ENCODE measurements at regions not wholly inside any gene's neighbourhood (a gene's known extent, or its start where the extent isn't known, plus 50 kb on each side); places are given as distances from the start of the nearest gene placed in this dataset.
"Not testable (repeated sequence)": the region's sequence is repeated elsewhere in the genome, so short reads cannot be mapped to it uniquely, and the experiment has no call there.

- no peak for TF ChIP-seq CTCF (IDR thresholded peaks at IDR 0.05)
- Mint-ChIP-seq H3K9me3 (peaks cover 20% of the 10 kb centered on the region), H3K4me1 (no peaks in the 10 kb centered on the region), H3K4me3 (no peak overlapping the region), H3K36me3 (ENCODE audit: low read depth) (no peaks in the 10 kb centered on the region), H3K27ac (no peak overlapping the region), H3K27me3 (ENCODE audit: low read depth, poor library complexity) (peaks cover 4% of the 10 kb centered on the region)
- DNase-seq = no peak
Observed at GRCh38 chr3:105979961-105980360, 111.1 kb upstream of the CBLB start.

GRCh38 chr3:105982207-105982606 is 113.4 kb upstream of the CBLB start:
- Mint-ChIP-seq H3K4me3 (no peak overlapping the region), H3K27ac (no peak overlapping the region), H3K9me3 (peaks cover 21% of the 10 kb centered on the region), H3K4me1 (no peaks in the 10 kb centered on the region), H3K27me3 (ENCODE audit: low read depth, poor library complexity) (peaks cover 4% of the 10 kb centered on the region), H3K36me3 (ENCODE audit: low read depth) (no peaks in the 10 kb centered on the region)
- no peak for TF ChIP-seq CTCF (IDR thresholded peaks at IDR 0.05)
- DNase-seq = no peak

GRCh38 chr3:105984837-105985236 is 116.0 kb upstream of the CBLB start:
- Mint-ChIP-seq H3K36me3 (ENCODE audit: low read depth) (no peaks in the 10 kb centered on the region), H3K4me3 (no peak overlapping the region), H3K27me3 (ENCODE audit: low read depth, poor library complexity) (no peaks in the 10 kb centered on the region), H3K4me1 (peaks cover 5% of the 10 kb centered on the region), H3K9me3 (peaks cover 21% of the 10 kb centered on the region), H3K27ac (no peak overlapping the region)
- no peak for DNase-seq
- TF ChIP-seq CTCF (IDR thresholded peaks at IDR 0.05) = no peak

- DNase-seq; H3K27ac Mint-ChIP-seq; H3K4me3 Mint-ChIP-seq; H3K4me1 Mint-ChIP-seq; H3K36me3 Mint-ChIP-seq (ENCODE audit: low read depth); H3K27me3 Mint-ChIP-seq (ENCODE audit: low read depth, poor library complexity): not testable (repeated sequence)
- peaks cover 29% of the 10 kb centered on the region for H3K9me3 Mint-ChIP-seq
Observed at GRCh38 chr3:105986343-105986742, 117.5 kb upstream of the CBLB start.

DNA sequence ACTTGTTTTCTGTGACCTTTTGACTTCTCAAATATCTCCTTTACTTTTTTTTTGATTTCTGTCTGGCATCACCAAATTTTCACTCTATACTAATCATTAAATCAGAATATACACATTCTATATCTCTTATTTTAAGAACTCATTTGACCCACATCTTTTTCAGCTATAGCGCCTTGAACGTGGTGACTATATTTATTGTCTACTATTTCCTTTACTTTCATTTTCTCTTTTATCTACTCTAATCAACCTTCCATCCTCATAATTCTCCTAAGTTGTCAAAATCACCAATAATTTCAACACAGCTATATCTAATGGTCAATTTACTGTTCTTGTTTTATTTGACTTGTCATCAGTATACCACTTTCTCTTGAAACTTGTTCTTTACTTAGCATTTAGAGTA is 119.0 kb upstream of the CBLB start:
- no peak for TF ChIP-seq CTCF (IDR thresholded peaks at IDR 0.05)
- H3K27ac Mint-ChIP-seq = no peak overlapping the region
- DNase-seq = no peak
- no peaks in the 10 kb centered on the region for H3K27me3 Mint-ChIP-seq (ENCODE audit: low read depth, poor library complexity)
- H3K4me3 Mint-ChIP-seq = no peak overlapping the region
- peaks cover 33% of the 10 kb centered on the region for H3K9me3 Mint-ChIP-seq
- no peaks in the 10 kb centered on the region for H3K36me3 Mint-ChIP-seq (ENCODE audit: low read depth)
- H3K4me1 Mint-ChIP-seq = peaks cover 5% of the 10 kb centered on the region

- H3K4me1 Mint-ChIP-seq = peaks cover 5% of the 10 kb centered on the region
- no peak for DNase-seq
- H3K4me3 Mint-ChIP-seq = no peak overlapping the region
- peaks cover 25% of the 10 kb centered on the region for H3K9me3 Mint-ChIP-seq
- no peaks in the 10 kb centered on the region for H3K36me3 Mint-ChIP-seq (ENCODE audit: low read depth)
- H3K27me3 Mint-ChIP-seq (ENCODE audit: low read depth, poor library complexity) = no peaks in the 10 kb centered on the region
- no peak for TF ChIP-seq CTCF (IDR thresholded peaks at IDR 0.05)
- H3K27ac Mint-ChIP-seq = no peak overlapping the region
Observed at GRCh38 chr3:105988540-105989212, 119.9 kb upstream of the CBLB start.
